ENCODE measurements at regions not wholly inside any gene's neighbourhood (a gene's known extent, or its start where the extent isn't known, plus 50 kb on each side); places are given as distances from the start of the nearest gene placed in this dataset.

DNA sequence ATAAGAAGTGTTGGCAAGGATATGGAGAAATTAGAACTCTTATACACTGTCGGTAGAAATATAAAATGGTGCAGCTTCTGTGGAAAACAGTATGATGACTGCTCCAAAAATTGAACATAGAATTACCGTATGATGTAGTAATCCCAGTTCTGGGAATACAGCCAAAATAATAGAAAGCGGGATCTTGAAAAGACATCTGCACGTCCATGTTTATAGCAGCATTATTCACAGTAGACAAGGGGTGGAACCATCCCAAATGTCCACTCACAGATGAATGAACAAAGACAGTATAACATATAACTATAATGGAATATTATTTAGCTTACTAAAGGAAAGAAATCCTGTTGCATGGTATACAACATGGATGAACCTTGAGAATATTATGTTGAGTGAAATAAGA lies 257.7 kb downstream of the TDRD15 start:
- Histone ChIP-seq H3K4me2 (ENCODE audit: low read length) (no peak overlapping the region), H3K4me3 (replicated peaks in 1 of 2; ENCODE audit: low read depth in 1 of 2, low read length in 2 of 2) (no peak overlapping the region), H3K36me3 (ENCODE audit: control insufficient read depth in 1 of 2, insufficient read depth in 2 of 2, low read length in 2 of 2) (no peaks in the 10 kb centered on the region), H2AFZ (ENCODE audit: low read depth, low read length, poor library complexity, severe bottlenecking) (no peak overlapping the region), H3K9me2 (ENCODE audit: insufficient read depth) (no peaks in the 10 kb centered on the region), H3K79me2 (ENCODE audit: insufficient read depth, low read length) (no peaks in the 10 kb centered on the region), H3K27ac (ENCODE audit: low read depth, low read length) (no peak overlapping the region), H3K4me1 (ENCODE audit: control insufficient read depth in 1 of 2, insufficient read depth in 2 of 2, low read length in 2 of 2) (no peaks in the 10 kb centered on the region), H3K27me3 (ENCODE audit: insufficient read depth, low read length) (no peaks in the 10 kb centered on the region), H3K9ac (ENCODE audit: low read length) (no peak overlapping the region), H4K20me1 (ENCODE audit: insufficient read depth) (no peaks in the 10 kb centered on the region), H3K9me3 (ENCODE audit: control insufficient read depth in 1 of 2, insufficient read depth in 1 of 2, low read depth in 1 of 2, low read length in 2 of 2) (no peaks in the 10 kb centered on the region)
- ChIA-PET POLR2A (no interaction called here), RAD21 (ENCODE audit: low non-redundant PET in 1 of 2, low total read pairs in 2 of 2, uncharacterized antibody in 2 of 2, unreplicated experiment in 2 of 2) (no interaction called here), CTCF (no interaction called here)
- DNase-seq (ENCODE audit: low read depth, low spot score) (no peak), ATAC-seq (no peak)
- intact Hi-C loops (cut with micrococcal nuclease) = no loop called here
- no TSS peak for BruUV-seq (replicated peaks)
- TF ChIP-seq SP1 (IDR thresholded peaks at IDR 0.05; ENCODE audit: low read depth) = no peak
- TF ChIP-seq, protein P1, sequence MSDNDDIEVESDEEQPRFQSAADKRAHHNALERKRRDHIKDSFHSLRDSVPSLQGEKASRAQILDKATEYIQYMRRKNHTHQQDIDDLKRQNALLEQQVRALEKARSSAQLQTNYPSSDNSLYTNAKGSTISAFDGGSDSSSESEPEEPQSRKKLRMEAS (IDR thresholded peaks at IDR 0.05) = no peak
- no peak for TF ChIP-seq POLR2A (IDR thresholded peaks at IDR 0.05; ENCODE audit: borderline replicate concordance, extremely low read depth, insufficient read depth, insufficient read length)
- TF ChIP-seq CBX3 (IDR thresholded peaks at IDR 0.05; ENCODE audit: low read depth) = no peak
- TF ChIP-seq ELF1 (IDR thresholded peaks at IDR 0.05; ENCODE audit: borderline replicate concordance, low read depth) = no peak
- TF ChIP-seq, protein P2, sequence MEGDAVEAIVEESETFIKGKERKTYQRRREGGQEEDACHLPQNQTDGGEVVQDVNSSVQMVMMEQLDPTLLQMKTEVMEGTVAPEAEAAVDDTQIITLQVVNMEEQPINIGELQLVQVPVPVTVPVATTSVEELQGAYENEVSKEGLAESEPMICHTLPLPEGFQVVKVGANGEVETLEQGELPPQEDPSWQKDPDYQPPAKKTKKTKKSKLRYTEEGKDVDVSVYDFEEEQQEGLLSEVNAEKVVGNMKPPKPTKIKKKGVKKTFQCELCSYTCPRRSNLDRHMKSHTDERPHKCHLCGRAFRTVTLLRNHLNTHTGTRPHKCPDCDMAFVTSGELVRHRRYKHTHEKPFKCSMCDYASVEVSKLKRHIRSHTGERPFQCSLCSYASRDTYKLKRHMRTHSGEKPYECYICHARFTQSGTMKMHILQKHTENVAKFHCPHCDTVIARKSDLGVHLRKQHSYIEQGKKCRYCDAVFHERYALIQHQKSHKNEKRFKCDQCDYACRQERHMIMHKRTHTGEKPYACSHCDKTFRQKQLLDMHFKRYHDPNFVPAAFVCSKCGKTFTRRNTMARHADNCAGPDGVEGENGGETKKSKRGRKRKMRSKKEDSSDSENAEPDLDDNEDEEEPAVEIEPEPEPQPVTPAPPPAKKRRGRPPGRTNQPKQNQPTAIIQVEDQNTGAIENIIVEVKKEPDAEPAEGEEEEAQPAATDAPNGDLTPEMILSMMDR (IDR thresholded peaks at IDR 0.05 in 2 of 3, conservative IDR thresholded peaks at IDR 0.05 in 1 of 3; ENCODE audit: borderline replicate concordance in 1 of 3, insufficient read depth in 1 of 3, low read depth in 2 of 3, low read length in 2 of 3) = no peak
- TF ChIP-seq EZH2phosphoT487 (IDR thresholded peaks at IDR 0.05; ENCODE audit: borderline replicate concordance) = no peak

DNA sequence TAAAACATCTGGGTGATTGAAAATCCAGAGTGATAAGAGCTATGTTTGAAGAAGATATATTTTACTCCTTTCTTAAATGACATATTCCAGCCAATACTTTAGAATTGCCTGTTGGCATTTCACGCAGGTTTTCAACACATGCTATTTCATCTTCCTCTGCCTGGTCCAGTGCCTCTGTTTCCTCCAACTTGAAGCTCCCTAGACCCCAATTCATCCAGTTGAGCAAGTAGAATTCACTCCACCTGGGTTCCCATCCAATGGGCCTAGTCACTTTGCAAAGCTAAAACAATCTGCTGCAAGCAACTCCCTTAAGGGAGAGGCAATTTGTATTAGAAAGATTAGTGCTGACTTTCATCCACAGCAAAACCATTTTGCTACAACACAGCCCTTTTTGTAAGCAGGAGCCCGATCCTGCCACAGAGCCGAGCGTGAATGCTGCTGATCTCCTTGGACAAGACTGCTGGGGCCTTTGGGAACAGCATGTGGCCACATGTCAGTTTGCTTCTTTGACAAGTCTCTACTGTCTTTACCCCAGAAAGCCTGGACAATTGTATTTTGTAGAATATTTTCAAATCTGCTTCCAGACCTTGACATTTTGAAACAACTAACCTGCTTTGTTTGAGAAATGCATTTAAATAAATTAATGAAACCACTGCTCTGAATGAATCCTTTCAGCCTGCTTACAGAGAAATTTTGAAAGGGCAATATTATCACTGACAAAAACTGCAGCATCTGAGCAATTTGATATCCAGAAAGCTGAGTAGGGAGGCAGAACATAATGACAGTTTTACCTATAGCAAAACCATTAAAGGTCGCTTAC lies 259.1 kb downstream of the TDRD15 start:
- Histone ChIP-seq H4K20me1 (ENCODE audit: insufficient read depth) (no peaks in the 10 kb centered on the region), H3K27me3 (ENCODE audit: insufficient read depth, low read length) (no peaks in the 10 kb centered on the region), H3K27ac (ENCODE audit: low read depth, low read length) (no peak overlapping the region), H3K9me3 (ENCODE audit: control insufficient read depth in 1 of 2, insufficient read depth in 1 of 2, low read depth in 1 of 2, low read length in 2 of 2) (no peaks in the 10 kb centered on the region), H3K9ac (ENCODE audit: low read length) (no peak overlapping the region), H2AFZ (ENCODE audit: low read depth, low read length, poor library complexity, severe bottlenecking) (no peak overlapping the region), H3K4me3 (replicated peaks in 1 of 2; ENCODE audit: low read depth in 1 of 2, low read length in 2 of 2) (no peak overlapping the region), H3K36me3 (ENCODE audit: control insufficient read depth in 1 of 2, insufficient read depth in 2 of 2, low read length in 2 of 2) (no peaks in the 10 kb centered on the region), H3K4me2 (ENCODE audit: low read length) (no peak overlapping the region), H3K9me2 (ENCODE audit: insufficient read depth) (no peaks in the 10 kb centered on the region), H3K4me1 (ENCODE audit: control insufficient read depth in 1 of 2, insufficient read depth in 2 of 2, low read length in 2 of 2) (no peaks in the 10 kb centered on the region), H3K79me2 (ENCODE audit: insufficient read depth, low read length) (no peaks in the 10 kb centered on the region)
- CTCF ChIA-PET = no interaction called here
- POLR2A ChIA-PET = no interaction called here
- intact Hi-C loops (cut with micrococcal nuclease) = no loop called here
- TF ChIP-seq EZH2 (IDR thresholded peaks at IDR 0.05) (no peak), ELF1 (IDR thresholded peaks at IDR 0.05; ENCODE audit: borderline replicate concordance, low read depth) (no peak), SP1 (IDR thresholded peaks at IDR 0.05; ENCODE audit: low read depth) (no peak), EGR1 (IDR thresholded peaks at IDR 0.05; ENCODE audit: low read depth) (no peak), CBX3 (IDR thresholded peaks at IDR 0.05; ENCODE audit: low read depth) (no peak), EZH2phosphoT487 (IDR thresholded peaks at IDR 0.05; ENCODE audit: borderline replicate concordance) (no peak), SIN3A (IDR thresholded peaks at IDR 0.05; ENCODE audit: low read depth) (no peak)
- no peak for ATAC-seq
- no TSS peak for BruUV-seq (replicated peaks)
- no peak for DNase-seq (ENCODE audit: low read depth, low spot score)
- RAD21 ChIA-PET (ENCODE audit: low non-redundant PET in 1 of 2, low total read pairs in 2 of 2, uncharacterized antibody in 2 of 2, unreplicated experiment in 2 of 2) = no interaction called here
